GM19240 (cell line): ENCODE measurements at regions not wholly inside any gene's neighbourhood (a gene's known extent, or its start where the extent isn't known, plus 50 kb on each side); places are given as distances from the start of the nearest gene placed in this dataset.
"Not testable (repeated sequence)": the region's sequence is repeated elsewhere in the genome, so short reads cannot be mapped to it uniquely, and the experiment has no call there.

Experiments used
- DNase-seq: peaks from one replicate; pipeline ENCODE4 v3.0.0; 2011; ENCODE audit warnings: low spot score; ENCODE audit not compliant: insufficient read length

DNA sequence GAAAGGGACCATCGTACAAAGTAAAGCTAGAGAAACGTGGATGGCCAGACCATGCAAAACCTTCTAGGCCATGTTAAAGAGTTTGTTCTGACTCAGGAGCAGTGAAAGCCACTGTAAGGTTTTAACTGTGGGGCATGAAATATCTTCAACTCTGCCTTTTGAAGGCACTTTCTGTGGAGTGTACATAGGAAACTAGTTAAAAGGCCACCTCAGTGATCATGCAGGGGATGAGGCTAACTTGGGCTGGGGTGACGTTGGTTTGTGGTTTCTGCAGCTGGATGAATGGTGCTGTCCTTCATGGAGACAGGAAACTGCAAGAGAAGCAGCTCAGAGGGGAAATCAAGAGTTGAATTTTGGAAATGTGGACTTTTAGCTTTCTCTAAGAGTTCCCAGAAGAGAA, 190.7 kb downstream of the CDCA7 start:
- no peak for DNase-seq

DNA sequence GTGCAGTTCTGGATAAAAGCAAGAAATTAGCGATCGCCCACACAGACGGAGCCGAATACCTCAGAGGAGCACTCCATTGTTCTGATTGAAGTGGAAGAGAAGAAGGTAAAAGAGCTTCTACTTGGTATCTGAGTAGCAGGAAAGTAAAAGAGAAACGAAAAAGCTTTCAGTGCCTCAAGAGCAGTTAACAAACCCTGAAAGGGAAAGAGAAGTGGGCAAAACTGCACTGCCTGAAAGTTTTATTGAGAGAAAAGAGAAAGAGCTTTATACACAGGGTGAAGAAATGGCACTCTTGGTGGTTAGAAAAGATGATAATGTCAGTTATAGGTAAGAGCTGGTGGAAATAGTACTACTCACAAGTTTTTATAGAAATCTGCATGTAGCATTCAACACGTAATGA, 192.8 kb downstream of the CDCA7 start:
- no peak for DNase-seq

- DNase-seq: no peak
Observed at GRCh38 chr2:173550143-173550542, 195.5 kb downstream of the CDCA7 start.

- no peak for DNase-seq
Observed at GRCh38 chr2:173552531-173552930, 197.9 kb downstream of the CDCA7 start.

DNA sequence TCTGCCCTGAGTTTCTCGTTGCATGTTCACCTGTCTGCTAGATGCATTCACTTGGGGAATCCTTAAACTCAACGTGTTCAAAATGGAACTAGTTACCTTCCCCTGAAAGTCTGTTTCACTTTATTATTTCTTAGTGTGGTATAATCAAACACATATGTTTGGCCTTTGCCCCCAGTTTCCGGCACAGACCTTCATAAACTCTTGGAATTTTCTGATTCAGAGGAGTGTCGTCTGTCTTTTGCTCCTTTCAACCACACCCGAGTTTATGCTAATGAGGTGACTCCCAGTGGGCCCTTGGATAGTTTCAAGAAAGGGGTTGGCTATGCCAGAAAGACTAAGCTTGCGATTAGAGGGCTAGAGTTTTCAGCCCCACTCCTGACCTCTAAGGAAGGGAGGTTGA, 198.9 kb downstream of the CDCA7 start:
- DNase-seq: no peak

- no peak for DNase-seq
Observed at GRCh38 chr2:173555833-173556232, 201.2 kb downstream of the CDCA7 start.

DNA sequence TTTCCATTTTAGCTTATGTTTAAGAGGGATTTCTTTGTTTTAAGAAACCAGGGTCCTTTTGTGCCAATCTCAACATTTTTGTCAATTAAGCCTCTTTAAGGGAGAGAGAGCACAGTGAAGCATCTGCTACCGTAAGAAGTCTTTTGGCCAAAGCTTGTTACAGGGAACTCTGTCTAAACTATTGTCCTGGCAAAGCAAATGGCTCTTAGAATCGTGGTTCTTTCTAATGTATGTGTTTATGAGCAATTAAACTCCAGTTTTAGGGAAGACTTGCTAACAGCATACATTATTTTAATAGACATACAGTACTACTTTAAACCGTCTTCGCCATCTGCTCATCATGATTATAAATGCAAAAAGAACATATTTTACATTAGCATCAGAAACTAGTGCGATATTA, 202.1 kb downstream of the CDCA7 start:
- no peak for DNase-seq

DNA sequence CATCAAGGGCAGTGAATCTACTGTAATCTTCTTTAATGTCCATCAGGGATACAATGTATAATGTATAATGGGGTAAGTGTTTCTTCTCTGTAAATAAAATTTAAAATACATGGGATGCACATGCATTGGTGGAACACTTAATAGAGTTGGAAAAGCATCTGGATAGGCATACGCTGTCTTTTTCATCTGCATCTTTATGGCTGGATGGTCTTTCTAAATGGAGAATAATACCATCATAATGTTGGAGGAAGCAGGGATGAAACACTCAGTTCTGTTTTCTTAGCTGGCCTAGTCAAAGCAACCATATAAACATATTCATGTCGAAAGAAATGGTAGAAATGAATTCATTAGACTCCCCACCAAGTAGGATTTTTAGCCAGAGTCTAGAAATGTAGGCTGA, 202.8 kb downstream of the CDCA7 start:
- DNase-seq: no peak

DNA sequence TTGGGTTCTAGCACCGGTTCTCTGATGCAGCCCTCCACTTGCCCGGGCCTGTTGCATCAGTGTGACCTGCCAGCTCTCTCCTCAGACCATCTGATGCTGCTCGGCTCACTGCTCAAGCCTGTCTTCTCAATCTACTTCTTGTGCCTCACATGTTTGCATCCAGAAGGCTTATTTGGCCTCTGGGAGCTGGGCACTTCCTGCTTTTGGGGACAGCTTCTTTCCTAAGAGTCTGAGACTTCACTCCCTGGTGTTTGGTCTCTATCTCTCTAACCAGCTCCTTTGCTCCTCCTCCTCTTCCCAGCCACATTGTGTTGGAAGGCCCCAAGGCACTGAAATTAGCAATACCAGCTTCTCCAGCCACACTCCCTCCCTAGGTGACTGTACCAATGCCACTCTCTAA, 212.8 kb downstream of the CDCA7 start:
- DNase-seq: no peak

DNA sequence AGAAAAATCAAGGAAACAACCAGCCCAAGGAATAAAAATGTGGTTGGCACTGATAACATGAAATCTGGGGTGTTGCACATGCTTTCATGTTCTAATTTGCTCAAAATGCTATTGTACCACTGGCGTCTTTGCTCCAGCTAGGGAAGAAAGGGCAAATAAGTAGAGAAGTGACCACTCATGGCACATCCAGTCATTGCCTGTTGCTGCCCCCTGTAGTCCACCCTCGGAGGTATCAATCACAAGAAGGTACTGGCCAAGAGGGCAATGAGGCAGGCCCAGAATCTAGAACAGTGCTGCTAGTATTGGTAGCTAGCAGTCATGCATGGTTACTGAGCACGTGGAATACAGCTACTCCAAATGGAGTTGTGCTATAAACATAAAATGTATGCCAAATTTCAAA, 213.4 kb downstream of the CDCA7 start:
- DNase-seq: no peak

DNA sequence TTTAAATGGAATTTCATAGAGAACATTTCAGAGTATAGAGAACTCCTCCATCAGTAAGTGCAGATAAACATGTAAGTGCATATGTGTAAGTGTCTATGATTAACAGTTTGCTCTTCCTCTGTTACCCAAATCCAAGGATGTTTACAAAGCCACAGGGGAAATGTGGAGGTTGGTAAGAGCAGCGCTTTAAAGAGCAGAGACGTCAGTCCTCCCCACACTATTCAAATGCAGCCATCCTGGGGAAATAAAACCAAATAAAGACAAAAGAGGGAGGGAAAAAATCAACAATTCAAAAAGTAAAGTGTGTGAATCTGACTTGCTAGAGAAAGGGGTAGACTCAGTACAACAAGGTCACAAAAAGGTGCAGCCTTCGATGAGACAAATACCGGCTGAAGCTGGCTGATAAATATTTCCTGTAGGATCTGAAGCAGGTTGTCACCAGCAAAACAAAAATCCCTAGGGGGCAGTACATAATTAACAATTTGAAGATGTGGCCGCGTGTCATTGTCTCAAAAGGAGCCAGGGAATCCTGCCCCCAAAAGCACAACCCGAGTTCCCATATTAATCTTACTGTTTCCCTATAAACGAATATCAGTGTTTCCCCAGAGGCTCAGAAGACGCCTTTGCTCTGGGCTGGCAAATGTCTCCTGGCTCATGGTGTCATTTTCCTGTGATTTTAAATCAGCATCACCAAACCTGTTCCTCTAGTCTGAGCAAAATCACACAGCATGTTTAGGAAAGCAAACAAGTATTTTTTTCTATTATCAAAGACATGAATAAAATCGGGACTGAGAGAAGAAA, 216.5 kb downstream of the CDCA7 start:
- no peak for DNase-seq

- DNase-seq: no peak
Observed at GRCh38 chr2:173571887-173572680, 217.4 kb downstream of the CDCA7 start.

DNA sequence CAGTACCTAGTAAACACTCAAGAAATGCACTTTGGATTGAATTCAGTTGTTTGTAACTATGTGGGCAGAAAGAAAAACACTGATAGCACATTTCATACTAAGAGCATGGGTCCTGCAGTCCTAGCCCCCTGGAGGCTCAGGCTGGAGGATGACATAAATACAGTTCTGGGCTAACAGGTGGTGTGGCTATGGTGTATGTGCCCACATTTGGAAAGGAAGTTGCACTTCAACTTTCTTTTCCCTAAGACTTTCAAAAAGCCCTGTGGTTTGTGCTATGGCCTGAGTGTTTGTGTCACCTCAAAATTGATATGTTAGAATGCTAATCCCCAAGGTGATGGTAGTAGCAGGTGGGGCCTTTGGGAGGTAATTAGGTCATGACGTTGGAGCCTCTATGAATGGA, 218.2 kb downstream of the CDCA7 start:
- no peak for DNase-seq

GRCh38 chr2:173573782-173574181, 219.1 kb downstream of the CDCA7 start:
- not testable (repeated sequence) for DNase-seq

DNA sequence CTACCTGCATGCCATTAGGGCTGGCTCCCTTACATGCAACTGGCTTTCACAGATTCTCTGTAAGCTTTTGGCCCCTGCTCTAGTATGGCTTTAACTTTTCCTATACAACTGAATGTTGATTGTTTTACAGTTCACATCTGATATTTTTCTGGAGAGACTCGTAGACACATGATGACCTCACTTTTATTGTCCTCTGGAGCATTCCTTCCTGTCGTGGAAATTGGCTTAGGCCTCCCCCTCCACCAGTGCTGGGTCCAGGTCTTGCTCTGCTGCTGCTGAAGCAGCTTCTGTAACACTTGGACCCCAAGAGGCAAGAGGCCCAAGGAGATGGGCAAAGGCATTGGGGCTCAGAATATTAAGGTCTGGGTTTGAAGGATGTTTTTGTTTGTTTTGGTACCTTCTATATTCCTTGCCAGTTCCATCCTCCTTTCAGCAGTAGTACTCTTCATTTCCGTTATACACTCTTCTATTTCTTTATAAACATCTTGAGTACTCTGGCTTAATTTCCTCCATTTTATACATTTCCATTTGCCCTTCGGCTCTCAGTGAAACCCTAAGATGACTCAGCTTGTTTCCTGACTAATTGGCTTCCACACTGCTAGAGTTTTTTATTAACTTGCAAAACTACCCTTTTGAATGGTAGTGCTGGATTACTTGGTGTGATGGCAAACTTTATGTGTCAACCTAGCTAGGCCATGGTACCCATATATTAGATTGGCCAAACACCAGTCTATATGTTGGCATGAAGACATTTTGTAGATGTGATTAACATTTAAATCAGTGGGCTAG, 219.8 kb downstream of the CDCA7 start:
- DNase-seq: no peak

DNA sequence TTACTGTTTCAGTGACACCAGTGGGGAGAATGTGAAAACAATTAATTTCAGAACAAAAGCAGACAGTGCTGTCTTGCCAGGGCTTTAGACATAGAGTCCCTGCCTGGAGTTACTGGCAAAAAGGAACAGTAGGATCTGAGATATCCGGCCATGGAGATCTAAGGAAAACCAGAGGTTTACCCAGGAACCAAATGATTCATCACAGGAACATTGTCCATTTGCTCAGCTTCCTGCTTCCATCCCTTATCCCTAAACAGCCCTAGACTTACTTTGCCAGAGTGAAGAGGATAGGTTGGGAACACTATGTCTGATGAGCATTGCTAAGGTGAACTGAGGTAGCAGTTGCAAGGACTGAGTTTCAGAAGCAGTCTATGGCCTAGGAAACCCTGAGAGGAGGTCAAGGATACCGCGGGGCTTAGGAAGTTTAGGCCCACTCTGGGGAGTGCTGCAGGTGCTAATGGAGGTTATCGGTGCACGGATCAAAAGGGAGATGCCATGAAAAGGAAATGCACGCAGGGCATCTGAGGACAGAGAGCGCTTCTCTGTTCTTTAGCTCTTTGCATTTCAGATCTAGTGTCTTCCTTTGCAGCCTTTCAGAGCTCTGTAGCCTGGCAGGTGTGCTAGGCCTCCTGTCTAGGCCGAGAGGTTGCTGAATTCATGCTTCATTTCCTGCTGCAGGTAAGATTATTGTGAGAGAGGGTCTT, 223.9 kb downstream of the CDCA7 start:
- no peak for DNase-seq

GRCh38 chr2:173580351-173580750, 225.7 kb downstream of the CDCA7 start:
- no peak for DNase-seq

GRCh38 chr2:173580956-173581355, 226.3 kb downstream of the CDCA7 start:
- DNase-seq: no peak

GRCh38 chr2:173583196-173583595, 228.5 kb downstream of the CDCA7 start:
- DNase-seq: no peak

- DNase-seq: no peak
Observed at GRCh38 chr2:173584000-173584399, 229.3 kb downstream of the CDCA7 start.

- DNase-seq: no peak
Observed at GRCh38 chr2:173584676-173585458, 230.2 kb downstream of the CDCA7 start.
